GM19099 (cell line): ENCODE measurements at regions not wholly inside any gene's neighbourhood (a gene's known extent, or its start where the extent isn't known, plus 50 kb on each side); places are given as distances from the start of the nearest gene placed in this dataset.

Source experiments
- POLR2A ChIP-seq: IDR thresholded peaks from 3 replicates; pipeline ENCODE4 v1.6.1; 2011; ENCODE audit warnings: low read depth; ENCODE audit not compliant: insufficient read length; ENCODE audit errors: extremely low read depth

DNA sequence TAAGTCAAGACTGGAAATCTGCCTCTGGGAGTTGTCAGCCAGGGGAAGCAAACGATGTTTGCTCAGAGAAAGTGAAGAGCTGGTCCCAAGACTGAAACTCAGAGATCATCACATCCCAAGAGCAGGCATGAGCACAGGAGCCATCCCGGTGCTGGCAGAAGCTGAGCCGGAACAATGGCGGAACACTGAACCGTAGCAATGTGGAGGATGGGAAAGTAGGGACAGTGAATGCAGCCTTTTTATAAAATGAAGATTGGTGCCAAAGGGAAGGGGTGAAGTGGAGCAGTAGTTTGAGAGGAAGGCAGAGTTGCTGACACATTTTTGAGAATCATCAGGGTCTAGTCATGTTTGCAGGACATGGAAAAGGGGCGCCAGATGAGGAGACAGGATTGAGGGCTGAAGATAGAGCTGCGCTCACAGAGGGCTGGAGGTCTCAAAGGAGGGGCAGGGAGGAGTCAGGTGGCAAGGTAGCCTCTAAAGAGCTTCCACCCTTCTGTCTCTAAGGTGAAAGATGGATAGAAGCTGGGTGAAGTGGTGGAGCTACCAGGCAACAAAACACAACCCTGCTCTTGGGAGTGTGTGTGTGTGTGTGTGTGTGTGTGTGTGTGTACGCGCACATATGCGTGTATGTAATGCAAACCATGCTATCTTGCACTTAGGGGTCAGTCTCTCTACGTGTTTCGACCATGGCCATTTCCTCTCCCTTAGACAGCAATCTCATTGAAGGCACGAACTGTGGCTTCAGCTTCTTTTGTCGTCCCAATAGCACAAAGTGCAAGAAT is 94.3 kb upstream of the IRF2BP2 start:
- no peak for TF ChIP-seq POLR2A

GRCh38 chr1:234702342-234703000 is 92.5 kb upstream of the IRF2BP2 start:
- TF ChIP-seq POLR2A: no peak

- no peak for TF ChIP-seq POLR2A
These were observed 91.9 kb upstream of the IRF2BP2 start for GRCh38 chr1:234701737-234702341.

DNA sequence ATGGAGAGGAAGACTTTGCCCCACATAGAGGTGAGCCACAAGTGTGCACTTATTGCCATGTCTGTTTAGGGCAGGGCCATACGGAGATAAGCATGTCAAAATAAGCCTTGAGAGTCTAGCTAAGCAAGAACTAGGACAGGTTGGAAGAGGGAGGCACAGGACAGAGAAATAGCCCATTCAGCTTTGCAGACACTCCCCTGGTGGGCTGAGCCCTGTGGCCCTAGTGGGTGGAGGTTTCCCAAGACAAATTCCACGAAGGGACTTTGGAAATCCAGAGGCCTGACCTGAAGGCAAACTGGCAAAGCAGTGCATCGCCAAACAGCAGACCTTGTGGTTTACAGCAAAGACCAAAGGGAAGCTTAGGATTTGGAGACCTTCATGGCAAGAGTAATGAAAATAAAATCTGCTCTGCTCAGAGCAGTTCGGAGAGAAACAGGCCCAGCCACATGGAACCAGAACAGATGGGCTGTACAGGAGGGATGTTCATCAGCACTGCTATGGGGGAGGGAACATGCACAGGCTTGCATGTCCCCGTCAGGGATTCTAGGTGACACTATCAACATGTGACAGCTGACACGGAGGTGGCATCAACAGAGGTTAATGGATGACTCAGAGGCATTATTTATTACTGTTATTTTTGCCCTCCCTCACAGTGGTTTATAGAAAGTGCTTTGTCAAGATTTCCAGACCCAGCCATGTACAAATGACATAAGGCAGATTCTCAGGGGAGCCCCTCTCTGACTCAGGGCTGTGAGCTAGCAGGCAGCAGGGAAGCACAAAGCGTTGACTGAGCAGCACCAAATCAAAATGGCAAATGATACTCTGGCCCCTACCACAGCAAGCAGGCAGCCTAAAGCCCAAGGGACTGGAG is 90.1 kb upstream of the IRF2BP2 start:
- TF ChIP-seq POLR2A: no peak

DNA sequence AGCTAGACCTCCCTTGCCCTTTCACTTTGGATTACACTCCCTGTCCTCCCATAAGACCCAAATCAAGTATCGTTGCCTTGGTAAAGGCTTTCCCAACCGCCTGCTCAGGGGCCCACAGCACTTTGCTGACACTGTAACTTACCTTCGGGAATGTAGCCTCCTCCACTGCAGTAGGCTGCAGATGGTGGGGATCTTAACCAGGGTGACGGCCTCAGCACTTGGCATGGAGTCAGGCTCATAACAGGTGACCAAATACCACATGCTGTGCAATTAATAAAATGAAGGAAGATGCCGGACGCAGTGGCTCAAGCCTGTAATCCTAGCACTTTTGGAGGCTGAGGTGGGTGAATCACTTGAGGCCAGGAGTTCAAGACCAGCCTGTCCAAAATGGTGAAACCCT is 88.7 kb upstream of the IRF2BP2 start:
- TF ChIP-seq POLR2A: no peak

DNA sequence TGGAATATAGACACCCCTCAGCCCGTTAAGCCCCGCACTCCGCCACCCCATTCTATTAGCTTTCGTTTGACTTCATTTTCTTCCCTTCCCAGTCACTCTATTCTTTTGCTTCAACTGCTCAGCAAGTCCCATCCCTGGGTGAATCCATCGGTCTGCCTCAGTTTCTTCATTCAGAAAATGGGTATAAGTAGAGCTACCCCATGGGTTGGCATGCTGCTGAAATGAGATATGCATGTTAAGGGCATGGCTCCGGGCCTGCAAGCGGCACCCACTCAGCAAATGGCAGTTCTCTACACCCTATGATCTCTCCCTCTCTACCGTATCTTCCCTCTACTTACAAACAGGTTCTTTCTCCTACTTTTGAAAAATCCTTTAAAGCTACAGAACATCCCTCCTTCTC is 87.8 kb upstream of the IRF2BP2 start:
- no peak for TF ChIP-seq POLR2A

DNA sequence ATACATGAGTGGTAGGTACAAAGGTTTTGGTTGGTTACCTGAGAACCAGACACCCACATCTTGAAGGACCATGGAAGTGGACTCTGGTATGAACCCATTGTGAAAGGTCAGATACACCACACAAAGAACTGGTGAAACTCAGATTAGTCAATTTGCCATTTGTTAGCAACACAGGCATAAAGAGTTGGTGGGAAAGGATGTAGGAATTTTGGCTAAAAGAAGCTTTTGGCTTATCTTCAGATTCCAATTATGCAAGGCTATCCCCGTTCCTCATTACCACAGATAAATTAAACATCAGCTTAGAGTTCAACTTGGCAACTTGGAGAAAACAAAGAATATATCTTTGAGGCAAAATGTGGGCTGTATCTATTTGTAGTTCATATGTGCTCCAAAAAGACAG is 87.0 kb upstream of the IRF2BP2 start:
- no peak for TF ChIP-seq POLR2A

GRCh38 chr1:234696148-234696576 is 86.2 kb upstream of the IRF2BP2 start:
- TF ChIP-seq POLR2A: no peak

DNA sequence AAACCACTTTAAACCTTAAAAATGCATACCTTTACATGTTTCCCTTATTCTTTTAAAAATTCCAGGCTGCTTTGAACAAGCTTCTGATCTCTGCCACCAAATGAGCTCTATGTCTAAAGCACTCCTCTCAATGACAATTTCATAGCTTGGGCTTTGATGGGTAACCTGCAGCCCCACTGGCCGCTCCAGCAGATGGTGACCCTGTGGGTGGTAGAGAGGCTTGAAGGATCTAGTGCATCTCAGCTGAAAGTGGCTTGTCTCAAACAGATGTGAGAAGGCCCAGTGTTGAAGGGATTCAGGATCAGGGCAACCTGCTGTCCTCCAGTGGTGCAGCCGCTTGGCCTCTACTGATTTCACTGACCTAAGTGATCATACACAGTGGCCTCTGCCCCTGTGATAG is 84.7 kb upstream of the IRF2BP2 start:
- TF ChIP-seq POLR2A: no peak

GRCh38 chr1:234692966-234693580 is 83.1 kb upstream of the IRF2BP2 start:
- TF ChIP-seq POLR2A: no peak

GRCh38 chr1:234691567-234691966 is 81.6 kb upstream of the IRF2BP2 start:
- TF ChIP-seq POLR2A: no peak

GRCh38 chr1:234690872-234691271 is 80.9 kb upstream of the IRF2BP2 start:
- no peak for TF ChIP-seq POLR2A

DNA sequence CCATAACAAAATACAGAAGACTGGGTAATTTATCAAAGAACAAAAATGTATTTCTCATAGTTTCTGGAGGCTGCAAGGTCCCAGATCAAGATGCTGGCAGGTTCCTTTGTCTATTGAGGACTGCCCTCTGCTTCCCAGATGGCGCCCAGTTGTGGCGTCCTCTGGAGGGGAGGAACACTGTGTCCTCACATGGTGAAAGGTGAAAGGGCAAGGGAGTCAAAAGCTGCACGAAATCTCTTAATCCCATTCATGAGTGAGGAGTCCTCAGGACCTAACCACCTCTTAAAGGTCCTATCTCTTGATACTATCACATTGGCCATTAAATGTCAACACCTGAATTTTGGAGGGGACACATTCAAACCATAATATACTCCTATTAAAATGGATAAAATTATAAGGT is 79.3 kb upstream of the IRF2BP2 start:
- no peak for TF ChIP-seq POLR2A

DNA sequence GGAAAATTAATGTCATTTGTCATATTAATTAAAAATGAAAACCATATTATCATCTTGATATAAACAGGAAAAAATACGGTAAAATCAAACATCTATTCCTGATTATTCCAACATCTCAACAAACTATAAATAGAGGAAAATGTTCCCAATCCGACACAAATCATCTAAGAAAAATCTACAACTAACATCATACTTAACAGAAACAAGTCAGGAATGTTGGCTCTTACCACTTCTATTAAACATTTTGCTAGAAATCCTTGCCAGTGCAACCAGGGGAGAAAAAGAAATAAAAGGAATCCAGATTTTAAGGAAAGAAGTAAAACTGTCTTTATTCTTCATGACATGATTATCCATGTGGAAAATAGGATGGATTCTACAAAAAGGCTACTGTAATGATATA is 77.0 kb upstream of the IRF2BP2 start:
- no peak for TF ChIP-seq POLR2A

DNA sequence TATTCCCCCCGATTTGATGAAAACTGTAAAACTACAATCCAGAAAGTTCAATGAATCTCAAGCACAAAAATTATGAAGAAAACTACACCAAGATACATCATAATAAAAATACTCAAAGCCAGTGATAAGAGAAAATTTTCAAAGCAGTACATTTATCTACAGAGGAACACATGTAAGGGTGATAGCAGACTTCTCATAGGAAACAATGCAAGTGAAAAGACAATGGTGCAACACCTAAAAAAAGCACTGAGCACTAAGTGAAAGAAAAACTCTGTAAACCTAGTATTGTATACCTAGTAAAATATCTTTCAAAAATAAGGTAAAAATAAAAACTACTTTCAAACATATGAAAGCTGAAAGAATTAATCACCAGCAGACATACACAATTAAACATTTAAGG is 76.1 kb upstream of the IRF2BP2 start:
- TF ChIP-seq POLR2A: no peak
